OCI-LY7 (cell line): ENCODE measurements at regions not wholly inside any gene's neighbourhood (a gene's known extent, or its start where the extent isn't known, plus 50 kb on each side); places are given as distances from the start of the nearest gene placed in this dataset.

ENCODE experiments used
- BruUV-seq: library from RNA; stranded (reverse); fragments of 400-500 nt; replicated peaks from 2 replicates; lab custom pipeline; 2021; lab: Mats Ljungman, UMichigan
- CTCF ChIA-PET: fragments of 300-600 bp; sonication (Branson Sonifier 250); formaldehyde crosslinking; loops from one replicate; lab custom pipeline; 2022; ENCODE audit warnings: antibody characterized with exemption; ENCODE audit not compliant: unreplicated experiment; lab: Charles Lee
- POLR2A ChIA-PET: fragments of 300-600 bp; sonication (Branson Sonifier 250); formaldehyde crosslinking; loops from one replicate; lab custom pipeline; 2022; ENCODE audit warnings: antibody characterized with exemption; lab: Charles Lee
- DNase-seq: peaks from one replicate; pipeline ENCODE4 v3.0.0-alpha.2; 2015; ENCODE audit warnings: low spot score
- H2AFZ ChIP-seq: fragments of 200-600 bp; sonication (generic), shearing (Covaris generic); 2 replicates; pipeline ENCODE4 v1.6.1; 2014; ENCODE audit warnings: mild to moderate bottlenecking, antibody characterized with exemption, low read length, moderate library complexity
- H3K27ac ChIP-seq: fragments of 200-600 bp; sonication (generic); 2 replicates; pipeline ENCODE4 v1.5.1; 2014; ENCODE audit warnings: mixed run types, low read depth, mild to moderate bottlenecking, moderate library complexity, low read length, inconsistent platforms; ENCODE audit not compliant: poor library complexity, severe bottlenecking
- H3K36me3 ChIP-seq: fragments of 200-600 bp; sonication (generic); 2 replicates; pipeline ENCODE4 v1.6.1; 2014; ENCODE audit warnings: mild to moderate bottlenecking, antibody characterized with exemption, low read length, moderate library complexity, mixed read lengths; ENCODE audit not compliant: insufficient read depth
- H3K4me1 ChIP-seq: fragments of 200-600 bp; sonication (generic); 2 replicates; pipeline ENCODE4 v1.5.1; 2014; ENCODE audit warnings: mild to moderate bottlenecking, low read length; ENCODE audit not compliant: insufficient read depth, poor library complexity, severe bottlenecking
- H3K4me2 ChIP-seq: fragments of 200-600 bp; sonication (generic); 2 replicates; pipeline ENCODE4 v1.6.1; 2014; ENCODE audit warnings: mild to moderate bottlenecking, low read length
- H3K4me3 ChIP-seq: fragments of 200-600 bp; sonication (generic); 2 replicates; pipeline ENCODE4 v1.5.1; 2014; ENCODE audit warnings: mild to moderate bottlenecking, low read depth, low read length; ENCODE audit not compliant: poor library complexity, severe bottlenecking
- H3K79me2 ChIP-seq: fragments of 200-600 bp; sonication (generic); 2 replicates; pipeline ENCODE4 v1.6.1; 2016; ENCODE audit warnings: low read depth, mild to moderate bottlenecking, low read length, moderate library complexity, mixed read lengths; ENCODE audit not compliant: insufficient read depth
- H3K9me2 ChIP-seq: fragments of 200-600 bp; sonication (generic); 2 replicates; pipeline ENCODE4 v1.6.1; 2016; ENCODE audit warnings: mild to moderate bottlenecking, low read length, mixed read lengths; ENCODE audit not compliant: insufficient read depth
- H3K9me3 ChIP-seq: fragments of 200-600 bp; sonication (generic); 2 replicates; pipeline ENCODE4 v1.6.1; 2014; ENCODE audit warnings: mild to moderate bottlenecking, mixed run types, low read length, mixed read lengths
- H4K20me1 ChIP-seq: fragments of 200-600 bp; sonication (generic); 2 replicates; pipeline ENCODE4 v1.6.1; 2014; ENCODE audit warnings: mild to moderate bottlenecking, antibody characterized with exemption, low read length, moderate library complexity, mixed read lengths; ENCODE audit not compliant: insufficient read depth
- EZH2phosphoT487 ChIP-seq: fragments of 200-600 bp; sonication (generic); IDR thresholded peaks from 2 replicates; pipeline ENCODE4 v1.6.1; 2018; ENCODE audit warnings: low read depth, borderline replicate concordance, mild to moderate bottlenecking, mixed run types, antibody characterized with exemption, low read length, moderate library complexity, mixed read lengths
- intact Hi-C: fragments of 100-400 bp; cut with micrococcal nuclease; formaldehyde crosslinking; loops from one replicate; pipeline ENCODE4 v1.10.0; 2022; ENCODE audit not compliant: unreplicated experiment
- TF ChIP-seq, protein P1 (sequence below): fragments of 200-600 bp; sonication (generic); conservative IDR thresholded peaks from 2 replicates; pipeline ENCODE4 v1.5.1; 2014; ENCODE audit warnings: mild to moderate bottlenecking, antibody characterized with exemption, low read length, moderate library complexity, mixed read lengths

DNA sequence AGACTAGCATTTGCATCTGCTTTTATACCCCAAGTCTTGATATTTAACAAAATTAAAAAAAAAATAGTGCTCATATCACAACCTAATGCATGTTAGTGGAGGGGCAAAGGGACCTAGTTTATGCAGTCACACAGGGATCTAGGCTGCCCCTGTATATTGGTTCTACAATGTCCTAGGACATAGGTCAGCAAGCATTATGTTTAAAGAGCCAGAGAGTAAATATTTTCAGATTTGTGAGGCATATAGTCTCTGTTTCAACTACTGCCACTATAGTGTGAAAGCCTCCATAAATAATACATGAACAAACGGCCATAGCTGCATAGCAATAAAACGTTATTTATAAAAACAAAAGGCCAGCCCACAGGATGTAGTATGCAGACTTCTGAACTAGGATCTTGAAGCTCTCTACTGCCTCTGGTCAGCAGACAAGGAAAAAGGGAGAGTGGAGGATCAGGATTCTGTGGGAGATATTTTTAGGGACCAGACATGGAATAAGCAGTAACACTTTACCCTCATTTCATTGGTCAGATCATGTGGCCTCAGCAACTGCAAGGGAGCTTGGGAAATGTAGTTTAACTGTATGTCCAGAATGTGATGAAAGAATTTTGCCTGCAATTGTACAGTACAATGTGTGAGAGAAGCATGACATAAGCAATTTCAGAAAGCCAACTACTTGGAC is 414.2 kb upstream of the SPTLC3 start:
- no peak overlapping the region for H3K4me2 ChIP-seq
- H3K4me3 ChIP-seq = no peak overlapping the region
- no peaks in the 10 kb centered on the region for H3K36me3 ChIP-seq
- H3K27ac ChIP-seq = no peak overlapping the region
- no peak overlapping the region for H2AFZ ChIP-seq
- no peaks in the 10 kb centered on the region for H3K79me2 ChIP-seq
- H3K4me1 ChIP-seq = no peaks in the 10 kb centered on the region
- TF ChIP-seq, protein P1, sequence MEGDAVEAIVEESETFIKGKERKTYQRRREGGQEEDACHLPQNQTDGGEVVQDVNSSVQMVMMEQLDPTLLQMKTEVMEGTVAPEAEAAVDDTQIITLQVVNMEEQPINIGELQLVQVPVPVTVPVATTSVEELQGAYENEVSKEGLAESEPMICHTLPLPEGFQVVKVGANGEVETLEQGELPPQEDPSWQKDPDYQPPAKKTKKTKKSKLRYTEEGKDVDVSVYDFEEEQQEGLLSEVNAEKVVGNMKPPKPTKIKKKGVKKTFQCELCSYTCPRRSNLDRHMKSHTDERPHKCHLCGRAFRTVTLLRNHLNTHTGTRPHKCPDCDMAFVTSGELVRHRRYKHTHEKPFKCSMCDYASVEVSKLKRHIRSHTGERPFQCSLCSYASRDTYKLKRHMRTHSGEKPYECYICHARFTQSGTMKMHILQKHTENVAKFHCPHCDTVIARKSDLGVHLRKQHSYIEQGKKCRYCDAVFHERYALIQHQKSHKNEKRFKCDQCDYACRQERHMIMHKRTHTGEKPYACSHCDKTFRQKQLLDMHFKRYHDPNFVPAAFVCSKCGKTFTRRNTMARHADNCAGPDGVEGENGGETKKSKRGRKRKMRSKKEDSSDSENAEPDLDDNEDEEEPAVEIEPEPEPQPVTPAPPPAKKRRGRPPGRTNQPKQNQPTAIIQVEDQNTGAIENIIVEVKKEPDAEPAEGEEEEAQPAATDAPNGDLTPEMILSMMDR = no peak
- no peak for TF ChIP-seq EZH2phosphoT487
- intact Hi-C loops = no loop called here
- ChIA-PET CTCF (no interaction called here), POLR2A (no interaction called here)
- no peak for DNase-seq
- no peaks in the 10 kb centered on the region for H3K9me2 ChIP-seq
- H4K20me1 ChIP-seq = no peaks in the 10 kb centered on the region
- H3K9me3 ChIP-seq = no peaks in the 10 kb centered on the region
- BruUV-seq = no TSS peak

DNA sequence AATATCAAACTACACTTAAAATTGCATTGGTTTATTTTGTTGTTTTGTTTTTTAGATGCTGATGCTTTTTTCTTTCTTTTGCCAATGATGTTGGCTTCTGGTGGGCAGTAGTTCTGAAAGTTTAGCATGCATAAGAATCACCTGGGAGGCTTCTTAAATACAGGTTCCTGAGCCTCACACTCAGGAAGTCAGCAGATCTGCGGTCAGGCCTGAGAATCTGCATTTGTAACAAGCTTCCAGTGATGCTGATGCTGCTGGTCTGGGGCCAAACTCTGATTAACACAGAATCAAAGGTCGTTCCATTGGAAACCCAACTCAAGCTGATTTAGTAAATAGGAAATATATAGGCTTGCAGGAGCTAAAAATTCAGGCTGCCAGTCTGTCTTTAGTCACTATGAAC is 412.9 kb upstream of the SPTLC3 start:
- no TSS peak for BruUV-seq
- intact Hi-C loops = no loop called here
- no peak for TF ChIP-seq EZH2phosphoT487
- TF ChIP-seq, protein P1 = no peak
- Histone ChIP-seq H3K9me3 (0 out of 2 replicates have a peak, but pooled peaks cover under 1% of the 10 kb centered on the region), H3K36me3 (no peaks in the 10 kb centered on the region), H3K27ac (no peak overlapping the region), H2AFZ (no peak overlapping the region), H3K79me2 (no peaks in the 10 kb centered on the region), H3K9me2 (no peaks in the 10 kb centered on the region), H3K4me2 (no peak overlapping the region), H4K20me1 (no peaks in the 10 kb centered on the region), H3K4me3 (no peak overlapping the region), H3K4me1 (no peaks in the 10 kb centered on the region)
- ChIA-PET POLR2A (no interaction called here), CTCF (no interaction called here)
- no peak for DNase-seq

DNA sequence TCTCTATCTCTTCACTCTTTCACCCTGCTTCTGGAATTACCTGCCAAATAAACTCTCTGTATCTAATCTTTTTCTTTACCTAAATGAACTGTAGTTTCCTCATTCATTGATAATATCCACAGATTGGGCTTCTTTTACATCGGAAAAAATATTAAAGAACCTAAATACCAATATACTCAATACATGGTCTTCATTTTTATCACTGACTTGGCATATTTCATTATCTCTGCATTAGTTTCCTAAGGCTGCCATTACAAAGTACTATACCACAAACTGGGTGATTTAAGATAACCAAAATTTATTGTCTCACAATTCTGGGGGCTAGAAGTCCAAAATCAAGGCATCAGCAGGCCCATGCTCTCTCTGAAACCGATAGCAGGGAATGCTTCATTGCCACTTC is 411.9 kb upstream of the SPTLC3 start:
- H4K20me1 ChIP-seq = no peaks in the 10 kb centered on the region
- TF ChIP-seq, protein P1 = no peak
- TF ChIP-seq EZH2phosphoT487 = no peak
- DNase-seq = no peak
- no peak overlapping the region for H3K4me3 ChIP-seq
- 0 out of 2 replicates have a peak, but pooled peaks cover 4% of the 10 kb centered on the region for H3K9me3 ChIP-seq
- no peak overlapping the region for H3K27ac ChIP-seq
- no peaks in the 10 kb centered on the region for H3K79me2 ChIP-seq
- H3K36me3 ChIP-seq = no peaks in the 10 kb centered on the region
- H3K9me2 ChIP-seq = no peaks in the 10 kb centered on the region
- intact Hi-C loops = no loop called here
- H2AFZ ChIP-seq = no peak overlapping the region
- H3K4me2 ChIP-seq = no peak overlapping the region
- no peaks in the 10 kb centered on the region for H3K4me1 ChIP-seq
- POLR2A ChIA-PET = no interaction called here
- no TSS peak for BruUV-seq
- CTCF ChIA-PET = no interaction called here
